ENCODE measurements at regions not wholly inside any gene's neighbourhood (a gene's known extent, or its start where the extent isn't known, plus 50 kb on each side); places are given as distances from the start of the nearest gene placed in this dataset.

GRCh38 chr11:96567667-96568066, 177.9 kb downstream of the JRKL start:
- TF ChIP-seq CTCF (IDR thresholded peaks at IDR 0.05; ENCODE audit: low read depth, low read length) (no peak), EZH2phosphoT487 (IDR thresholded peaks at IDR 0.05; ENCODE audit: low read depth) (no peak)

Data from OCI-LY3 (cell line).